NT2/D1 (cell line): ENCODE measurements at regions not wholly inside any gene's neighbourhood (a gene's known extent, or its start where the extent isn't known, plus 50 kb on each side); places are given as distances from the start of the nearest gene placed in this dataset.

Experiments
- SUZ12 ChIP-seq: IDR thresholded peaks from 2 replicates; pipeline ENCODE4 v1.6.1; 2011; ENCODE audit not compliant: insufficient read length, insufficient read depth; ENCODE audit errors: extremely low read depth
- YY1 ChIP-seq: IDR thresholded peaks from 2 replicates; pipeline ENCODE4 v1.6.1; 2011; ENCODE audit not compliant: insufficient read length, insufficient read depth
- ZNF274 ChIP-seq: IDR thresholded peaks from 2 replicates; pipeline ENCODE4 v1.6.1; 2011; ENCODE audit warnings: mild to moderate bottlenecking, low read depth, low read length

GRCh38 chr7:52233248-52233647 lies 802.2 kb upstream of the POM121L12 start:
- TF ChIP-seq ZNF274 (no peak), YY1 (no peak), SUZ12 (no peak)
